GM21528 (cell line): ENCODE measurements at regions not wholly inside any gene's neighbourhood (a gene's known extent, or its start where the extent isn't known, plus 50 kb on each side); places are given as distances from the start of the nearest gene placed in this dataset.
"Not testable (repeated sequence)": the region's sequence is repeated elsewhere in the genome, so short reads cannot be mapped to it uniquely, and the experiment has no call there.

ENCODE experiments used
- ATAC-seq: cut with Tn5 transposase; IDR thresholded peaks from one replicate; pipeline ENCODE4 v1.9.1; 2021; ENCODE audit warnings: mild to moderate bottlenecking, moderate library complexity; ENCODE audit not compliant: unreplicated experiment, low FRiP score

- ATAC-seq, result no peak
Measured at GRCh38 chr6:169145496-169145895, 108.2 kb downstream of the THBS2 start.

- no peak for ATAC-seq
Measured at GRCh38 chr6:169144356-169144755, 109.3 kb downstream of the THBS2 start.

- no peak for ATAC-seq
Measured at GRCh38 chr6:169142538-169142844, 111.2 kb downstream of the THBS2 start.

GRCh38 chr6:169141671-169142537 lies 111.7 kb downstream of the THBS2 start:
- ATAC-seq, result no peak

- no peak for ATAC-seq
Measured at GRCh38 chr6:169140986-169141495, 112.6 kb downstream of the THBS2 start.

- ATAC-seq, result no peak
Measured at GRCh38 chr6:169139179-169139971, 114.3 kb downstream of the THBS2 start.

- ATAC-seq, result no peak
Measured at GRCh38 chr6:169132352-169132940, 121.2 kb downstream of the THBS2 start.

GRCh38 chr6:169131390-169131789 lies 122.3 kb downstream of the THBS2 start:
- ATAC-seq, result no peak

GRCh38 chr6:169130113-169130512 lies 123.5 kb downstream of the THBS2 start:
- no peak for ATAC-seq

GRCh38 chr6:169121013-169121412 lies 132.6 kb downstream of the THBS2 start:
- ATAC-seq, result no peak

- no peak for ATAC-seq
Measured at GRCh38 chr6:169119669-169120068, 134.0 kb downstream of the THBS2 start.

- ATAC-seq, result no peak
Measured at GRCh38 chr6:169118346-169118830, 135.3 kb downstream of the THBS2 start.

- no peak for ATAC-seq
Measured at GRCh38 chr6:169117663-169118062, 136.0 kb downstream of the THBS2 start.

GRCh38 chr6:169115632-169116031 lies 138.0 kb downstream of the THBS2 start:
- ATAC-seq, result no peak

GRCh38 chr6:169114632-169115031 lies 139.0 kb downstream of the THBS2 start:
- not testable (repeated sequence) for ATAC-seq

GRCh38 chr6:169112483-169113320 lies 140.9 kb downstream of the THBS2 start:
- no peak for ATAC-seq

GRCh38 chr6:169111203-169111602 lies 142.4 kb downstream of the THBS2 start:
- ATAC-seq, result no peak

GRCh38 chr6:169109411-169110220 lies 144.0 kb downstream of the THBS2 start:
- no peak for ATAC-seq

GRCh38 chr6:169108753-169109152 lies 144.9 kb downstream of the THBS2 start:
- no peak for ATAC-seq
